Muscle of leg (tissue), 3 donors: ENCODE measurements at regions not wholly inside any gene's neighbourhood (a gene's known extent, or its start where the extent isn't known, plus 50 kb on each side); places are given as distances from the start of the nearest gene placed in this dataset.

Experiments
- DNase-seq: peaks from one replicate; pipeline ENCODE4 v3.0.0; 2013
- H3K27ac ChIP-seq: one replicate; pipeline ENCODE4 v1.5.1; 2013; ENCODE audit warnings: mild to moderate bottlenecking, low read length, control low read depth
- H3K27me3 ChIP-seq: one replicate; pipeline ENCODE4 v1.6.1; 2013; ENCODE audit warnings: low read length; ENCODE audit not compliant: control insufficient read depth, insufficient read depth
- H3K36me3 ChIP-seq: one replicate; pipeline ENCODE4 v1.6.1; 2013; ENCODE audit warnings: low read length; ENCODE audit not compliant: control insufficient read depth, insufficient read depth
- H3K4me1 ChIP-seq: one replicate; pipeline ENCODE4 v1.6.1; 2013; ENCODE audit warnings: low read length; ENCODE audit not compliant: control insufficient read depth, insufficient read depth
- H3K4me3 ChIP-seq: one replicate; pipeline ENCODE4 v1.5.1; 2013; ENCODE audit warnings: low read length, control low read depth
- H3K9me3 ChIP-seq: replicated peaks from 2 replicates; pipeline ENCODE4 v1.6.1; 2013; ENCODE audit warnings: low read depth, low read length; ENCODE audit not compliant: control insufficient read depth
- WGBS: methylation state at CpG from one replicate; pipeline ENCODE4 v1.1.5; 2013; ENCODE audit warnings: missing lambda C conversion rate; ENCODE audit not compliant: insufficient coverage; 5-methylcytosine and 5-hydroxymethylcytosine counted together

- Histone ChIP-seq H3K4me3 (no peak overlapping the region), H3K27me3 (no peaks in the 10 kb centered on the region), H3K9me3 (no peaks in the 10 kb centered on the region), H3K36me3 (no peaks in the 10 kb centered on the region), H3K4me1 (no peaks in the 10 kb centered on the region), H3K27ac (no peak overlapping the region)
- no peak for DNase-seq
- 51% methylated on average over 3 of the region's 3 CpGs for WGBS
These were observed 58.6 kb upstream of the OSR1 start for GRCh38 chr2:19416784-19417684.

GRCh38 chr2:19416083-19416482, 57.7 kb upstream of the OSR1 start:
- 75% methylated on average over 2 of the region's 2 CpGs for WGBS
- Histone ChIP-seq H3K27me3 (no peaks in the 10 kb centered on the region), H3K4me1 (no peaks in the 10 kb centered on the region), H3K27ac (no peak overlapping the region), H3K9me3 (no peaks in the 10 kb centered on the region), H3K36me3 (no peaks in the 10 kb centered on the region), H3K4me3 (no peak overlapping the region)
- no peak for DNase-seq

- Histone ChIP-seq H3K4me3 (no peak overlapping the region), H3K27me3 (no peaks in the 10 kb centered on the region), H3K36me3 (no peaks in the 10 kb centered on the region), H3K4me1 (no peaks in the 10 kb centered on the region), H3K9me3 (no peaks in the 10 kb centered on the region), H3K27ac (no peak overlapping the region)
- peak; percentile 50 for DNase-seq
- no CpG with 5 or more reads among the region's 2 CpGs for WGBS
These were observed 50.6 kb upstream of the OSR1 start for GRCh38 chr2:19409046-19409445.

GRCh38 chr2:19408592-19408991, 50.2 kb upstream of the OSR1 start:
- DNase-seq = no peak
- no peaks in the 10 kb centered on the region for H3K9me3 ChIP-seq
- H3K4me3 ChIP-seq = no peak overlapping the region
- H3K36me3 ChIP-seq = no peaks in the 10 kb centered on the region
- H3K27me3 ChIP-seq = no peaks in the 10 kb centered on the region
- H3K4me1 ChIP-seq = no peaks in the 10 kb centered on the region
- no peak overlapping the region for H3K27ac ChIP-seq
